HCT116 (cell line): ENCODE measurements at regions not wholly inside any gene's neighbourhood (a gene's known extent, or its start where the extent isn't known, plus 50 kb on each side); places are given as distances from the start of the nearest gene placed in this dataset.

Experiments used
- ATAC-seq: fragments of 200-7000 bp; cut with Tn5 transposase; 2 replicates; pipeline ENCODE4 v1.9.1; 2020; ENCODE audit warnings: mild to moderate bottlenecking, moderate library complexity
- BruUV-seq: library from RNA; stranded (reverse); fragments of 400-500 nt; replicated peaks from 2 replicates; lab custom pipeline; 2021; lab: Mats Ljungman, UMichigan
- CTCF ChIA-PET: fragments of 300-600 bp; sonication (Branson Sonifier 250); formaldehyde crosslinking; loops from one replicate; lab custom pipeline; 2021; ENCODE audit warnings: antibody characterized with exemption; lab: Charles Lee
- POLR2A ChIA-PET: fragments of 300-600, 350-600 bp; sonication (Branson Sonifier 250); formaldehyde crosslinking; loops from one replicate; lab custom pipeline; 2021; ENCODE audit warnings: antibody characterized with exemption; lab: Charles Lee
- RAD21 ChIA-PET, 2 experiments: fragments of 300-600 bp; sonication (Branson Sonifier 250); formaldehyde crosslinking; loops; one replicate each; lab custom pipeline; 2023; ENCODE audit warnings: low total read pairs in 2 of 2; ENCODE audit not compliant: uncharacterized antibody in 2 of 2, unreplicated experiment in 2 of 2, low non-redundant PET in 1 of 2; lab: Charles Lee
- DNase-seq: peaks from one replicate; pipeline ENCODE4 v3.0.0-alpha.2; 2010; ENCODE audit warnings: low read depth, low spot score
- H2AFZ ChIP-seq: fragments of 200-600 bp; shearing (Covaris generic), sonication (generic); 2 replicates; pipeline ENCODE4 v1.6.1; 2017; ENCODE audit warnings: low read depth, mixed run types, mixed read lengths, antibody characterized with exemption, low read length; ENCODE audit not compliant: poor library complexity, severe bottlenecking
- H3K27ac ChIP-seq: 2 replicates; pipeline ENCODE4 v1.5.1; 2012; ENCODE audit warnings: low read depth, low read length
- H3K27me3 ChIP-seq: fragments of 200-600 bp; sonication (generic); 2 replicates; pipeline ENCODE4 v1.6.1; 2016; ENCODE audit warnings: mixed run types, low read length, mixed read lengths; ENCODE audit not compliant: insufficient read depth
- H3K36me3 ChIP-seq, 2 experiments: fragments of 200-500 bp in 1 of 2; fragments of 200-600 bp in 1 of 2; sonication (Bioruptor generic) in 1 of 2; sonication (generic) in 1 of 2; 2 replicates each; pipeline versions ENCODE4 v1.5.1 to v1.6.1; 2014 to 2016; ENCODE audit warnings: low read length in 2 of 2, inconsistent platforms in 1 of 2, mixed read lengths in 1 of 2, mixed run types in 1 of 2; ENCODE audit not compliant: insufficient read depth in 2 of 2, control insufficient read depth in 1 of 2
- H3K4me1 ChIP-seq, 2 experiments: fragments of 200-600 bp in 1 of 2; sonication (generic) in 1 of 2; 2 replicates each; pipeline versions ENCODE4 v1.5.1 to v1.6.1; 2012 to 2017; ENCODE audit warnings: low read length in 2 of 2, inconsistent platforms in 1 of 2, mild to moderate bottlenecking in 1 of 2, mixed read lengths in 1 of 2, mixed run types in 1 of 2, moderate library complexity in 1 of 2; ENCODE audit not compliant: insufficient read depth in 2 of 2, control insufficient read depth in 1 of 2
- H3K4me2 ChIP-seq: fragments of 200-600 bp; sonication (generic); 2 replicates; pipeline ENCODE4 v1.6.1; 2017; ENCODE audit warnings: mixed run types, low read length, mixed read lengths
- H3K4me3 ChIP-seq, 2 experiments: fragments of 200-600 bp in 1 of 2; sonication (generic) in 1 of 2; replicated peaks in 1 of 2; 2 replicates each; pipeline ENCODE4 v1.5.1; 2011 to 2016; ENCODE audit warnings: low read length in 2 of 2, control low read depth in 1 of 2, low read depth in 1 of 2, mild to moderate bottlenecking in 1 of 2, mixed read lengths in 1 of 2, mixed run types in 1 of 2
- H3K79me2 ChIP-seq: fragments of 200-600 bp; sonication (generic); 2 replicates; pipeline ENCODE4 v1.6.1; 2017; ENCODE audit warnings: mild to moderate bottlenecking, mixed run types, low read length, moderate library complexity, mixed read lengths; ENCODE audit not compliant: insufficient read depth
- H3K9ac ChIP-seq: fragments of 200-600 bp; sonication (generic); 2 replicates; pipeline ENCODE4 v1.6.1; 2016; ENCODE audit warnings: low read length, mixed read lengths
- H3K9me2 ChIP-seq: fragments of 200-600 bp; sonication (generic), shearing (Covaris generic); 2 replicates; pipeline ENCODE4 v1.6.1; 2017; ENCODE audit warnings: mixed run types, mild to moderate bottlenecking, moderate library complexity; ENCODE audit not compliant: insufficient read depth
- H3K9me3 ChIP-seq, 2 experiments: fragments of 200-500 bp in 1 of 2; fragments of 200-600 bp in 1 of 2; sonication (Bioruptor generic) in 1 of 2; sonication (generic) in 1 of 2; 2 replicates each; pipeline ENCODE4 v1.6.1; 2014 to 2017; ENCODE audit warnings: low read length in 2 of 2, mixed read lengths in 2 of 2, inconsistent platforms in 1 of 2, low read depth in 1 of 2, mild to moderate bottlenecking in 1 of 2, mixed run types in 1 of 2, moderate library complexity in 1 of 2; ENCODE audit not compliant: control insufficient read depth in 1 of 2, insufficient read depth in 1 of 2
- H4K20me1 ChIP-seq: fragments of 200-600 bp; sonication (generic), shearing (Covaris generic); 2 replicates; pipeline ENCODE4 v1.6.1; 2017; ENCODE audit warnings: mixed run types, mild to moderate bottlenecking, moderate library complexity; ENCODE audit not compliant: insufficient read depth
- CBX3 ChIP-seq: IDR thresholded peaks from 2 replicates; pipeline ENCODE4 v1.6.1; 2012; ENCODE audit warnings: low read depth
- CEBPB ChIP-seq: IDR thresholded peaks from 2 replicates; pipeline ENCODE4 v1.6.1; 2012; ENCODE audit warnings: low read depth
- CTCF ChIP-seq, 3 experiments: fragments of 200-600 bp in 1 of 3; sonication (generic) in 1 of 3; IDR thresholded peaks in 2 of 3; conservative IDR thresholded peaks in 1 of 3; 2 replicates each; pipeline ENCODE4 v1.5.1; 2012 to 2017; ENCODE audit warnings: low read depth in 2 of 3, low read length in 2 of 3, antibody characterized with exemption in 1 of 3, borderline replicate concordance in 1 of 3, control low read depth in 1 of 3, mild to moderate bottlenecking in 1 of 3, mixed read lengths in 1 of 3, mixed run types in 1 of 3, moderate library complexity in 1 of 3; ENCODE audit not compliant: insufficient read depth in 1 of 3
- EGR1 ChIP-seq: IDR thresholded peaks from 2 replicates; pipeline ENCODE4 v1.6.1; 2012; ENCODE audit warnings: low read depth
- ELF1 ChIP-seq: IDR thresholded peaks from 2 replicates; pipeline ENCODE4 v1.6.1; 2012; ENCODE audit warnings: low read depth, borderline replicate concordance
- EZH2 ChIP-seq: fragments of 200-600 bp; sonication (generic); IDR thresholded peaks from 2 replicates; pipeline ENCODE4 v1.6.1; 2017; ENCODE audit warnings: antibody characterized with exemption, mixed run types
- EZH2phosphoT487 ChIP-seq: fragments of 200-600 bp; IDR thresholded peaks from 2 replicates; pipeline ENCODE4 v1.6.1; 2018; ENCODE audit warnings: antibody characterized with exemption, borderline replicate concordance
- FOSL1 ChIP-seq: IDR thresholded peaks from 2 replicates; pipeline ENCODE4 v1.6.1; 2012; ENCODE audit warnings: low read depth
- JUND ChIP-seq: IDR thresholded peaks from 2 replicates; pipeline ENCODE4 v1.6.1; 2012
- POLR2A ChIP-seq: IDR thresholded peaks from 2 replicates; pipeline ENCODE4 v1.7.0; 2011; ENCODE audit warnings: borderline replicate concordance; ENCODE audit not compliant: insufficient read depth, insufficient read length; ENCODE audit errors: extremely low read depth
- RAD21 ChIP-seq: IDR thresholded peaks from 2 replicates; pipeline ENCODE4 v1.6.1; 2012; ENCODE audit warnings: low read depth, mild to moderate bottlenecking
- SIN3A ChIP-seq: IDR thresholded peaks from 2 replicates; pipeline ENCODE4 v1.6.1; 2012; ENCODE audit warnings: low read depth
- TCF7L2 ChIP-seq: IDR thresholded peaks from 2 replicates; pipeline ENCODE4 v1.7.0; 2011; ENCODE audit warnings: borderline replicate concordance, inconsistent platforms; ENCODE audit not compliant: insufficient read depth, insufficient read length; ENCODE audit errors: extremely low read depth
- YY1 ChIP-seq: IDR thresholded peaks from 2 replicates; pipeline ENCODE4 v1.6.1; 2011; ENCODE audit warnings: low read length, low read depth, moderate library complexity, mild to moderate bottlenecking; ENCODE audit not compliant: insufficient replicate concordance; ENCODE audit errors: extremely low read depth
- ZBTB33 ChIP-seq: IDR thresholded peaks from 2 replicates; pipeline ENCODE4 v1.6.1; 2011; ENCODE audit warnings: mild to moderate bottlenecking, low read length, moderate library complexity; ENCODE audit not compliant: insufficient replicate concordance; ENCODE audit errors: extremely low read depth
- ZFX ChIP-seq: fragments of 450-650 bp; IDR thresholded peaks from 2 replicates; pipeline ENCODE4 v1.6.1; 2017
- ZNF274 ChIP-seq: fragments of 200-500 bp; sonication (Bioruptor generic); IDR thresholded peaks from 2 replicates; pipeline ENCODE4 v1.6.1; 2014; ENCODE audit warnings: mild to moderate bottlenecking, low read depth, low read length, inconsistent platforms
- intact Hi-C: fragments of 100-400 bp; cut with micrococcal nuclease; formaldehyde crosslinking; loops from 2 replicates; pipeline ENCODE4 v1.10.0; 2022
- TF ChIP-seq, protein P1 (sequence below): IDR thresholded peaks from 2 replicates; pipeline ENCODE4 v1.6.1; 2012
- TF ChIP-seq, protein P2 (sequence below): IDR thresholded peaks from 2 replicates; pipeline ENCODE4 v1.6.1; 2012

DNA sequence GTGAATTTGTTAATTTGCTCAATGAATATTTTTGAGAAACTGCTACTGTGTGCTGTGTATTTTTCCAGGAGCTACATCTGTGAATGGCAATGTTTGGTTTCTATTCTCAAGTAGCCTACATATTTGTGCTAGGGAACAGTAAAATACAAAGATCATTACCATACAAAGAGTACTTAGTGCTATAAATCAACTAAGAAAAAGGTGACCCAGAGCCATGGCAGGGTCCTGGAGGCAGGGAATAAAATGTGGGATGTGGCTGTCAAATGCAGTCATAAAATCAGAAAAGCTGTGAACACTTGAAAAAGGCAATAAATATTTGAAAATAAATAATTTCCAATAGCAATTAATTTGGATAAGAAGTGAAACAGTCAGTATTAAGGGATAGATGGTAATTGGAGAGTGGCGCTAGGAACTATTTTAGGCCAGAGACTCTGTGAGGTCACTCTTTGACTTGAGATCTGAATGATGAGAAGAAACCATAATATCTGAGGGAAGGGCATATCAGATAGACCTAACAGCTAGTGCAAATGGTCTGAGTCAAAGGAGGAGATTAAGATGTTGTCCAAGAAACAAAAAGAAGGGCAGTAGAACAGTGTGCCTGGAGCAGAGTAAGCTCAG, 98.8 kb downstream of the MANEA start (continued):
- TF ChIP-seq, protein P1, sequence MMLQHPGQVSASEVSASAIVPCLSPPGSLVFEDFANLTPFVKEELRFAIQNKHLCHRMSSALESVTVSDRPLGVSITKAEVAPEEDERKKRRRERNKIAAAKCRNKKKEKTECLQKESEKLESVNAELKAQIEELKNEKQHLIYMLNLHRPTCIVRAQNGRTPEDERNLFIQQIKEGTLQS, result no peak
- TF ChIP-seq CEBPB, result no peak
- TF ChIP-seq FOSL1, result no peak
- no peak for TF ChIP-seq ZFX
- no peak for TF ChIP-seq CBX3
- no peak for TF ChIP-seq YY1
- TF ChIP-seq EZH2, result no peak
- TF ChIP-seq ELF1, result no peak
- no peak for TF ChIP-seq EZH2phosphoT487
- no peak for TF ChIP-seq POLR2A
- TF ChIP-seq RAD21, result no peak
- TF ChIP-seq JUND, result no peak

DNA sequence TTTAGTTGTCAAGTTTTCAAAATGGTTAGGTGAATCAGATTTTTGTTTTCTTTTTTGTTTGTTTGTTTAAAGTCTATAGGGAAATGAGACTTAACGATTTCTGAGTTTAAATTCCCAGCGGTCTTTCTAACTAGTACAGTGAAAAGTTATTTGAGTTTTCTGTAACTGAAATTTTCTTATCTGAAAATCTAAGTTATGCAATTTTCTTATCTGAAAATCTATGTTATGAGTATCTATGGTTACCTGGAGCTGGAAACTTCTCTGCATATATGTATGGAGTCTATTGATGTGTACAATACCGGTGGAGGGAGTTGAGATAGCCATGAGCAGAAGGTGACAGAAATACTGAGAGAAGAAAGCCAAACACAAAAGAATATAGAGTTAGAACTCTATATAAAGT, 102.6 kb downstream of the MANEA start:
- Histone ChIP-seq H3K36me3 (no peaks in the 10 kb centered on the region), H3K4me3 (no peak overlapping the region), H3K9ac (no peak overlapping the region), H3K79me2 (no peaks in the 10 kb centered on the region), H3K9me2 (no peaks in the 10 kb centered on the region), H3K4me1 (no peaks in the 10 kb centered on the region), H3K4me2 (no peak overlapping the region), H3K27ac (no peak overlapping the region), H4K20me1 (no peaks in the 10 kb centered on the region), H3K9me3 (no peaks in the 10 kb centered on the region), H2AFZ (no peak overlapping the region), H3K27me3 (no peaks in the 10 kb centered on the region)
- BruUV-seq, result no TSS peak
- RAD21 ChIA-PET, result no interaction called here
- ATAC-seq, result no peak
- POLR2A ChIA-PET, result no interaction called here
- CTCF ChIA-PET, result no interaction called here
- DNase-seq, result no peak
- intact Hi-C loops, result no loop called here
- TF ChIP-seq ZNF274 (no peak), RAD21 (no peak), CTCF (IDR thresholded peaks at IDR 0.05 in 2 of 3, conservative IDR thresholded peaks at IDR 0.05 in 1 of 3; ENCODE audit: borderline replicate concordance in 1 of 3, insufficient read depth in 1 of 3, low read depth in 2 of 3, low read length in 2 of 3) (no peak), EGR1 (no peak), YY1 (no peak), SIN3A (no peak), POLR2A (no peak), EZH2 (no peak), ELF1 (no peak), CEBPB (no peak), ZBTB33 (no peak), TCF7L2 (no peak)
- TF ChIP-seq, protein P2, sequence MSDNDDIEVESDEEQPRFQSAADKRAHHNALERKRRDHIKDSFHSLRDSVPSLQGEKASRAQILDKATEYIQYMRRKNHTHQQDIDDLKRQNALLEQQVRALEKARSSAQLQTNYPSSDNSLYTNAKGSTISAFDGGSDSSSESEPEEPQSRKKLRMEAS, result no peak
